Activated CD4-positive, alpha-beta T cell treated with anti-CD3 and anti-CD28 coated beads, Interleukin-2, amount 10 ng/mL, durations not matched to agents 7 days and 5 days (primary cell): ENCODE measurements at regions not wholly inside any gene's neighbourhood (a gene's known extent, or its start where the extent isn't known, plus 50 kb on each side); places are given as distances from the start of the nearest gene placed in this dataset.

Source experiments
- CTCF ChIA-PET: fragments of 350-600 bp; sonication (Branson Sonifier 250); formaldehyde crosslinking; loops from one replicate; lab custom pipeline; 2021; ENCODE audit warnings: antibody characterized with exemption; lab: Charles Lee
- POLR2A ChIA-PET: fragments of 350-600 bp; sonication (Branson Sonifier 250); formaldehyde crosslinking; loops from one replicate; lab custom pipeline; 2021; ENCODE audit warnings: antibody characterized with exemption; lab: Charles Lee
- DNase-seq: peaks from one replicate; pipeline ENCODE4 v3.0.0-alpha.2; 2020
- H3K27ac Mint-ChIP-seq: one replicate; pipeline ENCODE4 v1.8.0; 2021; ENCODE audit warnings: mild to moderate bottlenecking, moderate library complexity, mixed read lengths
- H3K27me3 Mint-ChIP-seq: one replicate; pipeline ENCODE4 v1.8.0; 2021; ENCODE audit warnings: mixed read lengths
- H3K36me3 Mint-ChIP-seq: one replicate; pipeline ENCODE4 v1.8.0; 2021; ENCODE audit warnings: low read depth, mixed read lengths
- H3K4me1 Mint-ChIP-seq: one replicate; pipeline ENCODE4 v1.8.0; 2021; ENCODE audit warnings: mixed read lengths
- H3K4me3 Mint-ChIP-seq: one replicate; pipeline ENCODE4 v1.8.0; 2021; ENCODE audit warnings: mild to moderate bottlenecking, moderate library complexity, mixed read lengths
- H3K9me3 Mint-ChIP-seq: one replicate; pipeline ENCODE4 v1.8.0; 2021; ENCODE audit warnings: mixed read lengths

DNA sequence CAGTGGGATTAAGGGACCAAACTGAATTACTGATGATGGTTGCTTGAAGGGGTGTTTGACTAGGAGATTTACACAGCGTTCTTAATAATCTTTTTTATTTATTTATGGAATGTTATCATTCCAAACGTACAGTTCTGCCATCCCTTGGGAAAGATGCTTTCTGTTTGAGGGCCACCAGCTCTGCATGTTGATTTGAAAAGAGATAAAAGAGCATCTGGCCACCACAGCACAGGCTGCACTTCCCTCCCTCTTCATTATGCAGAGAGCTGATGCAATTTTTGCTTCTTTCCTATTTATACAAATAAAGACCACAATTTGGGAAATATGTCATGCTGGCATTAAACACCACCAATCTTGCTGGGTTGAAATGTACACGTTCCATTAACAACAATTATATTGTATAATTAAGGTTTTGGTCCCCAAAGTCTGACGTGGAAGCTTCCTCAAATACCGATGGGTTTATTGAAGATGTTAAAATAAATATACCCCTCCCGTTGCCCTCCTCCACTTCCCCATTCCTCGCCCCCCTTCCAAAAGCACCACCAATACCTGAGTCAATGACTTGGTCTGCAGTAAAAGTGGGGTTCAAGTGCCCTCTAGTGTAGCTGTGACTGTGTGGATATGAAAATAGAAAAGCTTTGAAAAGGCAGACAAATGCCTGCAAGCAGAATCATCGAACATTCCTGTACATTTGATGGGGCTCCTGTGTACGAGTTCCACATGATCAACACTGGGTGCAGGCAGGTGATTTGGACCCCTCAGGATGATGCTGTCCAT, 211.9 kb downstream of the HRH4 start:
- Mint-ChIP-seq H3K27ac (no peak overlapping the region), H3K36me3 (no peaks in the 10 kb centered on the region), H3K4me3 (no peak overlapping the region), H3K9me3 (no peaks in the 10 kb centered on the region), H3K4me1 (no peaks in the 10 kb centered on the region), H3K27me3 (peaks cover 6% of the 10 kb centered on the region)
- ChIA-PET CTCF (interaction anchor here (1.4 kb wide), 1 partner anchor 18 kb away, joined by 3 read pairs; no protein-coding TSS in a partner anchor), POLR2A (interaction anchor here (0.6 kb wide), 1 partner anchor 47 kb away, joined by 3 read pairs; no protein-coding TSS in a partner anchor)
- DNase-seq, result peak; percentile 9

GRCh38 chr18:24674200-24674599, 213.8 kb downstream of the HRH4 start:
- H3K27me3 Mint-ChIP-seq, result peaks cover 7% of the 10 kb centered on the region
- no peak overlapping the region for H3K27ac Mint-ChIP-seq
- no peaks in the 10 kb centered on the region for H3K36me3 Mint-ChIP-seq
- H3K4me3 Mint-ChIP-seq, result no peak overlapping the region
- no peaks in the 10 kb centered on the region for H3K9me3 Mint-ChIP-seq
- CTCF ChIA-PET, result no interaction called here
- H3K4me1 Mint-ChIP-seq, result no peaks in the 10 kb centered on the region
- POLR2A ChIA-PET, result no interaction called here
- no peak for DNase-seq

- DNase-seq, result no peak
- Mint-ChIP-seq H3K27me3 (peaks cover 7% of the 10 kb centered on the region), H3K27ac (no peak overlapping the region), H3K4me1 (no peaks in the 10 kb centered on the region), H3K9me3 (no peaks in the 10 kb centered on the region), H3K36me3 (no peaks in the 10 kb centered on the region), H3K4me3 (no peak overlapping the region)
- CTCF ChIA-PET, result no interaction called here
- POLR2A ChIA-PET, result no interaction called here
These were observed 214.2 kb downstream of the HRH4 start for GRCh38 chr18:24674605-24675004.

- no peak overlapping the region for H3K27ac Mint-ChIP-seq
These were observed 216.6 kb downstream of the HRH4 start for GRCh38 chr18:24677011-24677410.

DNA sequence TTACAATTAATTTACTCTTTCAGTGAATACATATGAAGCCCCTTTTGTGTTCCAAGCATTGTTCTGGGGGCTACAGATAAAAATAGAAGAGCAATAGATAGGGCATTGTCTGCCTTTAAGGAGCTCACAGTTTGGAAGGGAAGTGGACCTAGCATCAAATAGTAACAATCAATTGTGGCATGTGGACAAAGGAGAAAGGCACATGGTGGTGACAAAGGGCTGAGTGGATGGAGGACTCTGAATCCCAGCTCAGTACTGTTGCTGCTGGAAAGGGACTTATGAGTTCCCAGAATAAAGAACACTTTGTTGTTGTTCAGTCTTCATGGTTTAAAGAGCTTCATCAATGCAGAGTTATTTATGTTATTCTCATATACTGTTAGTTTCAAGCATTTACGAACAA, 217.7 kb downstream of the HRH4 start:
- Mint-ChIP-seq H3K4me3 (no peak overlapping the region), H3K27ac (no peak overlapping the region), H3K4me1 (no peaks in the 10 kb centered on the region), H3K27me3 (peaks cover 11% of the 10 kb centered on the region), H3K36me3 (no peaks in the 10 kb centered on the region), H3K9me3 (peaks cover 5% of the 10 kb centered on the region)
- POLR2A ChIA-PET, result no interaction called here
- CTCF ChIA-PET, result no interaction called here
- DNase-seq, result no peak

More at GRCh38 chr18:24677011-24677410, 216.6 kb downstream of the HRH4 start:
- Mint-ChIP-seq H3K36me3 (no peaks in the 10 kb centered on the region), H3K27me3 (peaks cover 11% of the 10 kb centered on the region), H3K9me3 (peaks cover 5% of the 10 kb centered on the region), H3K4me1 (no peaks in the 10 kb centered on the region), H3K4me3 (no peak overlapping the region)
- no peak for DNase-seq
- POLR2A ChIA-PET, result no interaction called here
- CTCF ChIA-PET, result no interaction called here

DNA sequence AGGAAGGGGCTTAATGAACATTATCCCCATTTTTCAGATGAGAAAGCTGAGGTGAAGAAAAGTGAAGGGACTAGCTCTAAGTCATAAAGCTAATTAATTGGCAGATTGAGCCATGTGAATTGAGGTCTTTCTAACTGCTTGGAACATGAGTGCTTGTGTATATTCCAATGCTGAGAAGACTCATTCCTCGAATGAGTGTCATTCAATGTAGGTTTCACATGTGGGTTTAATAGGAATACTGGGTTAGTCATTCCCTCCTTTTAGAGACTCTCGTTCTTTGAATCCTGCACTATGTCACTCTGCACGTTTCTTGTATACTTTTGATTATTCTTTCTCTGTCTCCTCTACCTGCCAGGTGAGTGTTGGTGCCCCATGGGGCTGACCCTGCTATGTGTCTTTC, 218.2 kb downstream of the HRH4 start:
- no peak for DNase-seq
- Mint-ChIP-seq H3K9me3 (peaks cover 5% of the 10 kb centered on the region), H3K27ac (no peak overlapping the region), H3K36me3 (no peaks in the 10 kb centered on the region), H3K4me1 (no peaks in the 10 kb centered on the region), H3K27me3 (peaks cover 11% of the 10 kb centered on the region), H3K4me3 (no peak overlapping the region)
- ChIA-PET CTCF (no interaction called here), POLR2A (no interaction called here)

DNA sequence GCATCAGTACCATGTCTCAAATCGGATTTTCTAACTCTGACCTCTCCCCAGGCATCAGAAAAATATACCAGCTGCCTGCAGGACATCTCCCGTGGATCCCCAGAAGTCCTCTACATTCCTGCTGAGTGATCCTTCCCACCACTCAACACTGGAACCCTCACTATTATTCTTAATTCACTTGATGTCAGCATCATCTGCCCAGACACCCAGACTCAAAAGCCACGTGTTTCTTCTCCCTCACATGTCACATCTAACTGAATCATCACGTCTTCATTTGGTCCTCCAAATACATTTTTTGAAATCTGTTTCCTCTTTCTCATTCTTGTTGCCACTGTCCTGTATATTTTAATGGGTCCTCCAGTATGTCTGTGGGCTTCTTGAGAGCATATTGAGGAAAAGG, 218.6 kb downstream of the HRH4 start:
- no peaks in the 10 kb centered on the region for H3K4me1 Mint-ChIP-seq
- ChIA-PET CTCF (no interaction called here), POLR2A (no interaction called here)
- H3K27me3 Mint-ChIP-seq, result peaks cover 11% of the 10 kb centered on the region
- no peak for DNase-seq
- no peak overlapping the region for H3K27ac Mint-ChIP-seq
- peaks cover 5% of the 10 kb centered on the region for H3K9me3 Mint-ChIP-seq
- H3K36me3 Mint-ChIP-seq, result no peaks in the 10 kb centered on the region
- no peak overlapping the region for H3K4me3 Mint-ChIP-seq

DNA sequence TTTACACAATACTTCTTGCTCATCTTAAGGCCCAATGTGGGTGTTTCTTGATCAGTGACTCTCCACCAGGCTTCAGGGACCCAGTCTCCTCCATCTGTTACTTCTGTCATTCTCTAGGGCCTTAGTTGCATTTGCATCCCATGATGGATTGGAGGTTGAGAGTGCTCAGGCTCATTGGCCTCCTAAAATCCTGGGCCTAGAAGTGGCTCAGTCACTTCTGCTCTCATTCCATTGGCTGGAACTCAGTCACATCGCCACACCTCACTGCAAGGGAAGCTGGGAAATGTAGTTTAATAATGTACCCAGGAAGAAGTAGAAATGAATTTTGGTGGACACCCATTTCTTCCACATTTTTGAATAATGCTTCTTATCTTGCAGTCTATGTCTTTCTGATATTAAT, 223.5 kb downstream of the HRH4 start:
- CTCF ChIA-PET, result no interaction called here
- Mint-ChIP-seq H3K4me3 (no peak overlapping the region), H3K36me3 (no peaks in the 10 kb centered on the region), H3K27ac (no peak overlapping the region), H3K4me1 (no peaks in the 10 kb centered on the region), H3K9me3 (peaks cover 5% of the 10 kb centered on the region), H3K27me3 (peaks cover 6% of the 10 kb centered on the region)
- no peak for DNase-seq
- POLR2A ChIA-PET, result no interaction called here

DNA sequence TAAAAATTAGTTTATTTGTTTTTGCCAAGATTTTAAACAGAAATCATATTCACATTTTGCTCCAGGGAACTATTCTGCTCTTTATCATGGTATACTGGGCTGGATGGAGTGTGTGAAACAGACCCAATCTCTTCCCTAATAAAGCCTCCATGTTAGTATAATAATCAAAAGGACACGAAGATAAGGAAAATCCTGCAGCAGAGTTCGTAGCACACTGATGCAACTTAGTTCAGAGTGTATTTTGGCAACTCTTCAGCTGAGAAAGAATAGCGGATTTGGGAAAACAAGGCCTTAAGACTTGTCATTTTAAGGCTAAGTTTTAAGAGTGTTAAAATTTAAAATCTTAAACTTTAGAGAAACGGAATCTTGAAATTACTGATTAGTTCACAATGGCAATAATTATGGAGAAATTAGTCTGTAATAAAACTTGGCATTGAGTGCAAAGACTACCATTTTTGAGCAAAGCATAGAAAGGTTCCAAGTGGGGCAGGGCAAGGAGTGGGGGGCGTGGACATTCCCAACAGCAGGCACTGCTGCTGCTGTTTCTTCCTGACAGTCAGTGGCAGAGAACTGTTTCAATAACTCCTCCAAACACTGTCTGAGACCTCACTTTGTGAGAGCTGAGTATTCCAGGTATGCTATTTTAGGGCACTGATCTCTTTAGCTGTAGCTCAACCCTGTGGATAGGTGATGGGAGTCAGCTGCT, 225.0 kb downstream of the HRH4 start:
- Mint-ChIP-seq H3K36me3 (no peaks in the 10 kb centered on the region), H3K27me3 (peaks cover 5% of the 10 kb centered on the region), H3K9me3 (peaks cover 5% of the 10 kb centered on the region), H3K4me3 (no peak overlapping the region), H3K4me1 (no peaks in the 10 kb centered on the region), H3K27ac (no peak overlapping the region)
- DNase-seq, result no peak
- POLR2A ChIA-PET, result no interaction called here
- CTCF ChIA-PET, result no interaction called here

DNA sequence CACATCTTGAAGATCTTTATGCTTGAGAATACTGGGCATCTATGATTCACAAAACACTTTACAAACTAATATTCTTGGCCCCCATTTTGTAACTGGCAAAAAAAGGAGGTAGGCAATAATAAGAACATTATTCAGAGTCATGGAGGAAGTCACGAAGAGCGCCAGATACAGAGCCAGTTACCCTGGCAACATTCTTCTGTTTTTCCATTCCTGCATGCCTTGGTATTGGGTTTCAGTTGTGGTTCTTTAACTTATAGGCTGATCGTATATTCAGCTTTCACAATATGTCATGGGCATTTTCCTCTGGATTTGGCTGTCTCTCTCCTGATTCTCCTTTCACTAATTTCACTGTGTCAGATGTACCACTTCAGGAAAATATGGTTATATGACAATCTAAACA, 234.7 kb downstream of the HRH4 start:
- Mint-ChIP-seq H3K4me3 (no peak overlapping the region), H3K4me1 (no peaks in the 10 kb centered on the region), H3K27me3 (peaks cover 4% of the 10 kb centered on the region), H3K36me3 (no peaks in the 10 kb centered on the region), H3K27ac (no peak overlapping the region), H3K9me3 (peaks cover 11% of the 10 kb centered on the region)
- CTCF ChIA-PET, result no interaction called here
- DNase-seq, result no peak
- POLR2A ChIA-PET, result no interaction called here

DNA sequence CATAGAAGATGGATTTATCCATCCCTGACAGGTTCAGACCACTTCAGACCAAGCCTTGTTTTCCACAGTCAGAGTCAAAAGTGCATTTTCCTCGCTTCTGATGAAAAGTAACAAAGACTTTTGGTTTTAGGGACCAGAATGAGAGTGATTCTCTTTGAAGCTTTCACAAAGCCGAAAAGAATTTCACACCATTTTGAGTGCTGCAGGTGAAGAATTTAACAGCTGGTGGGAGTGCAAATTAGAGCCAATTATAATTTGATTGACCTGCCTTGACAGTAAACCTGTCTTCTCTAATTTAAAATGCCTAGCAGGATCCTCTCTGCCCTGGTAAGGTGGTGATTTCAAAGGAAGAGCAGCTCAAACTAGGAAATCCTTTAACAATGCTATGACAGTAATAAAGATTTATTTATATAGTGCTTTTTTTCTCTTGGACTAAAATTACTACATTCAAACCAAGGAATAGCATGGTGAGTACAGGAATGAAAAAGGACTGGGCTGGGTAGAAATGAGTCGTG, 241.6 kb downstream of the HRH4 start:
- ChIA-PET POLR2A (no interaction called here), CTCF (no interaction called here)
- DNase-seq, result no peak
- H3K4me3 Mint-ChIP-seq, result no peak overlapping the region
- H3K9me3 Mint-ChIP-seq, result peaks cover 4% of the 10 kb centered on the region
- H3K27ac Mint-ChIP-seq, result no peak overlapping the region
- no peaks in the 10 kb centered on the region for H3K4me1 Mint-ChIP-seq
- H3K27me3 Mint-ChIP-seq, result peaks cover 13% of the 10 kb centered on the region
- H3K36me3 Mint-ChIP-seq, result no peaks in the 10 kb centered on the region

GRCh38 chr18:24703316-24703715, 242.9 kb downstream of the HRH4 start:
- DNase-seq, result no peak
- Mint-ChIP-seq H3K36me3 (no peaks in the 10 kb centered on the region), H3K4me3 (no peak overlapping the region), H3K27me3 (peaks cover 13% of the 10 kb centered on the region), H3K4me1 (no peaks in the 10 kb centered on the region), H3K9me3 (peaks cover 4% of the 10 kb centered on the region), H3K27ac (no peak overlapping the region)
- ChIA-PET POLR2A (no interaction called here), CTCF (no interaction called here)

- Mint-ChIP-seq H3K9me3 (peaks cover 4% of the 10 kb centered on the region), H3K27ac (no peak overlapping the region), H3K4me3 (no peak overlapping the region), H3K36me3 (no peaks in the 10 kb centered on the region), H3K4me1 (no peaks in the 10 kb centered on the region), H3K27me3 (peaks cover 9% of the 10 kb centered on the region)
- DNase-seq, result no peak
- ChIA-PET CTCF (no interaction called here), POLR2A (no interaction called here)
These were observed 244.7 kb downstream of the HRH4 start for GRCh38 chr18:24704946-24705630.
